IMR-90 (cell line): ENCODE measurements at regions not wholly inside any gene's neighbourhood (a gene's known extent, or its start where the extent isn't known, plus 50 kb on each side); places are given as distances from the start of the nearest gene placed in this dataset.

ENCODE experiments used
- CHD1 ChIP-seq: IDR thresholded peaks from 2 replicates; pipeline ENCODE4 v1.6.1; 2012; ENCODE audit warnings: low read depth, low read length, improper control_type of control experiment
- MAZ ChIP-seq: IDR thresholded peaks from 2 replicates; pipeline ENCODE4 v1.6.1; 2012; ENCODE audit warnings: low read depth, mild to moderate bottlenecking, low read length, improper control_type of control experiment, moderate library complexity, borderline replicate concordance
- MXI1 ChIP-seq: IDR thresholded peaks from 2 replicates; pipeline ENCODE4 v1.6.1; 2012; ENCODE audit warnings: low read depth, mild to moderate bottlenecking, low read length, moderate library complexity, borderline replicate concordance
- NFE2L2 ChIP-seq: fragments of 150-350 bp; IDR thresholded peaks from 2 replicates; pipeline ENCODE4 v1.6.1; 2016; ENCODE audit warnings: low read depth, mild to moderate bottlenecking, low read length
- POLR2A ChIP-seq: IDR thresholded peaks from 2 replicates; pipeline ENCODE4 v1.6.1; 2012; ENCODE audit warnings: mild to moderate bottlenecking, low read depth, low read length
- RCOR1 ChIP-seq: IDR thresholded peaks from 2 replicates; pipeline ENCODE4 v1.6.1; 2012; ENCODE audit warnings: mild to moderate bottlenecking, low read length, improper control_type of control experiment; ENCODE audit not compliant: insufficient replicate concordance
- RFX5 ChIP-seq: IDR thresholded peaks from 2 replicates; pipeline ENCODE4 v1.8.0; 2012; ENCODE audit warnings: low read depth, mild to moderate bottlenecking, low read length, moderate library complexity
- SMC3 ChIP-seq: fragments of 150-350 bp; IDR thresholded peaks from 2 replicates; pipeline ENCODE4 v1.6.1; 2016; ENCODE audit warnings: low read depth, mild to moderate bottlenecking, antibody characterized with exemption, low read length, moderate library complexity
- TF ChIP-seq, protein P1 (sequence below): conservative IDR thresholded peaks from 2 replicates; pipeline ENCODE4 v1.5.1; 2012; ENCODE audit warnings: mild to moderate bottlenecking, low read depth, low read length, improper control_type of control experiment

DNA sequence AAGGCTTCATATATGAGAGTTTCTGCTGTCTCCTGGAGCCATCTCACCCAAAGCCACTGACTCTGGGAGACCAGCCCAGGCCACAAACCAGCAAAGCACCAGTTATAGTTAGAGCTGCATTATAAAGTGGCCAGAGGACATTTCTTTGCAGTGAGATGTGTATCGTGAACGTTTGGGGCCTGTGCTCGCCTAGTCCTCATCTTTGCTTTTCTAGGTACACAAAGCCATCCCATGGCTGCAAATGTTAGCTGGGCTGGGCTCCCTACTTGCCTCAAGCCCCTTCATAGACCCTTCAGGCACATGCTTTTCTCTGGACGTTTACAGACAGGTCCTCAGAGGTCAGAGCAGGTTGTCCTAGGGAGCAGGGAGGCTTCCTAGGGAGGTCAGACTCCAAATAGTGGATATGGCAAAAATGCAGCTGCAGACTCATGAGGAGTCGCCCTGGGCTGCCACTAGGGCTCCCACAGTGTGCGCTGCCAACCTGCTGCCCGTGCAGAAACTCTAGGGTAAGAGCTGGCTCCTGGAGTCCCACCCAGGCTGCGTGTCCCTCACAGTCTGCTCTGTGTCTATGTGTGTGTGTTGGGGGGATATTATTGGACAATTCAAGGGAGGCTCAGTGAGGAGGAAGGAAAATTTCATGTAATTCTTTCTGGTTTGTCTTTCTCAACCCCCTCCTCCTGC is 141.0 kb downstream of the RPIA start:
- TF ChIP-seq, protein P1, sequence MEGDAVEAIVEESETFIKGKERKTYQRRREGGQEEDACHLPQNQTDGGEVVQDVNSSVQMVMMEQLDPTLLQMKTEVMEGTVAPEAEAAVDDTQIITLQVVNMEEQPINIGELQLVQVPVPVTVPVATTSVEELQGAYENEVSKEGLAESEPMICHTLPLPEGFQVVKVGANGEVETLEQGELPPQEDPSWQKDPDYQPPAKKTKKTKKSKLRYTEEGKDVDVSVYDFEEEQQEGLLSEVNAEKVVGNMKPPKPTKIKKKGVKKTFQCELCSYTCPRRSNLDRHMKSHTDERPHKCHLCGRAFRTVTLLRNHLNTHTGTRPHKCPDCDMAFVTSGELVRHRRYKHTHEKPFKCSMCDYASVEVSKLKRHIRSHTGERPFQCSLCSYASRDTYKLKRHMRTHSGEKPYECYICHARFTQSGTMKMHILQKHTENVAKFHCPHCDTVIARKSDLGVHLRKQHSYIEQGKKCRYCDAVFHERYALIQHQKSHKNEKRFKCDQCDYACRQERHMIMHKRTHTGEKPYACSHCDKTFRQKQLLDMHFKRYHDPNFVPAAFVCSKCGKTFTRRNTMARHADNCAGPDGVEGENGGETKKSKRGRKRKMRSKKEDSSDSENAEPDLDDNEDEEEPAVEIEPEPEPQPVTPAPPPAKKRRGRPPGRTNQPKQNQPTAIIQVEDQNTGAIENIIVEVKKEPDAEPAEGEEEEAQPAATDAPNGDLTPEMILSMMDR, result no peak
- TF ChIP-seq POLR2A (no peak), RFX5 (no peak), RCOR1 (no peak), NFE2L2 (no peak), MXI1 (no peak), SMC3 (no peak), CHD1 (no peak), MAZ (no peak)
